H9 (cell line): ENCODE measurements at regions not wholly inside any gene's neighbourhood (a gene's known extent, or its start where the extent isn't known, plus 50 kb on each side); places are given as distances from the start of the nearest gene placed in this dataset.

Experiments used
- DNase-seq: peaks from one replicate; pipeline ENCODE4 v3.0.0-alpha.2; 2017
- H2AFZ ChIP-seq: one replicate; pipeline ENCODE4 v1.6.1; 2013; ENCODE audit warnings: mild to moderate bottlenecking, low read length, control low read depth, moderate library complexity
- H2AK5ac ChIP-seq: 2 replicates; pipeline ENCODE4 v1.6.1; 2013; ENCODE audit warnings: low read length, control low read depth, mixed read lengths; ENCODE audit not compliant: insufficient read length
- H2BK120ac ChIP-seq: one replicate; pipeline ENCODE4 v1.6.1; 2013; ENCODE audit warnings: low read depth, mild to moderate bottlenecking, low read length, control low read depth, inconsistent platforms; ENCODE audit not compliant: poor library complexity, severe bottlenecking
- H2BK12ac ChIP-seq: 2 replicates; pipeline ENCODE4 v1.6.1; 2013; ENCODE audit warnings: low read length, control low read depth, mixed read lengths, low read depth; ENCODE audit not compliant: insufficient read length
- H2BK15ac ChIP-seq: 2 replicates; pipeline ENCODE4 v1.6.1; 2013; ENCODE audit warnings: low read depth, low read length, control low read depth
- H2BK20ac ChIP-seq: one replicate; pipeline ENCODE4 v1.6.1; 2013; ENCODE audit warnings: low read depth, mild to moderate bottlenecking, low read length, control low read depth, inconsistent platforms; ENCODE audit not compliant: poor library complexity, severe bottlenecking
- H2BK5ac ChIP-seq: 2 replicates; pipeline ENCODE4 v1.6.1; 2013; ENCODE audit warnings: low read length, control low read depth, mixed read lengths; ENCODE audit not compliant: insufficient read length
- H3K14ac ChIP-seq: 2 replicates; pipeline ENCODE4 v1.6.1; 2013; ENCODE audit warnings: low read length, control low read depth; ENCODE audit not compliant: insufficient read depth
- H3K18ac ChIP-seq: 2 replicates; pipeline ENCODE4 v1.6.1; 2013; ENCODE audit warnings: low read depth, mild to moderate bottlenecking, mixed read lengths, low read length, control low read depth; ENCODE audit not compliant: insufficient read length
- H3K23ac ChIP-seq: 2 replicates; pipeline ENCODE4 v1.6.1; 2013; ENCODE audit warnings: low read length, control low read depth, mixed read lengths, low read depth; ENCODE audit not compliant: insufficient read length
- H3K23me2 ChIP-seq: 2 replicates; pipeline ENCODE4 v1.6.1; 2013; ENCODE audit warnings: low read depth, mild to moderate bottlenecking, mixed read lengths, low read length, control low read depth; ENCODE audit not compliant: insufficient read length, poor library complexity, severe bottlenecking
- H3K27ac ChIP-seq: 2 replicates; pipeline ENCODE4 v1.5.1; 2013; ENCODE audit warnings: low read length, control low read depth, mixed read lengths, low read depth; ENCODE audit not compliant: insufficient read length
- H3K27me3 ChIP-seq: 2 replicates; pipeline ENCODE4 v1.6.1; 2013; ENCODE audit warnings: low read length, control low read depth, inconsistent platforms; ENCODE audit not compliant: insufficient read depth
- H3K4ac ChIP-seq: 2 replicates; pipeline ENCODE4 v1.6.1; 2013; ENCODE audit warnings: low read depth, mild to moderate bottlenecking, control low read depth, inconsistent platforms, low read length, moderate library complexity
- H3K4me1 ChIP-seq: 2 replicates; pipeline ENCODE4 v1.6.1; 2013; ENCODE audit warnings: low read length, control low read depth, inconsistent platforms; ENCODE audit not compliant: insufficient read depth
- H3K4me2 ChIP-seq: 2 replicates; pipeline ENCODE4 v1.6.1; 2013; ENCODE audit warnings: low read length, control low read depth, mixed read lengths; ENCODE audit not compliant: insufficient read length, insufficient read depth
- H3K56ac ChIP-seq: 2 replicates; pipeline ENCODE4 v1.6.1; 2013; ENCODE audit warnings: low read depth, mild to moderate bottlenecking, mixed read lengths, low read length, control low read depth; ENCODE audit not compliant: insufficient read length
- H3K79me1 ChIP-seq: 2 replicates; pipeline ENCODE4 v1.6.1; 2013; ENCODE audit warnings: low read depth, mild to moderate bottlenecking, moderate library complexity, low read length, control low read depth, inconsistent platforms; ENCODE audit not compliant: insufficient read depth, poor library complexity, severe bottlenecking
- H3K79me2 ChIP-seq: 2 replicates; pipeline ENCODE4 v1.6.1; 2013; ENCODE audit warnings: low read length, control low read depth, inconsistent platforms; ENCODE audit not compliant: insufficient read depth
- H3K9ac ChIP-seq: 2 replicates; pipeline ENCODE4 v1.6.1; 2013; ENCODE audit warnings: low read length, control low read depth, mixed read lengths; ENCODE audit not compliant: insufficient read length; ENCODE audit errors: extremely low read depth
- H3K9me3 ChIP-seq: one replicate; pipeline ENCODE4 v1.6.1; 2013; ENCODE audit warnings: low read depth, low read length, inconsistent platforms; ENCODE audit not compliant: control insufficient read depth
- H3T11ph ChIP-seq: one replicate; pipeline ENCODE4 v1.6.1; 2013; ENCODE audit warnings: mild to moderate bottlenecking, low read length, control low read depth, inconsistent platforms
- H4K20me1 ChIP-seq: one replicate; pipeline ENCODE4 v1.6.1; 2013; ENCODE audit not compliant: control insufficient read depth, insufficient read length, insufficient read depth
- H4K5ac ChIP-seq: 2 replicates; pipeline ENCODE4 v1.6.1; 2013; ENCODE audit warnings: low read depth, mild to moderate bottlenecking, mixed read lengths, low read length, control low read depth; ENCODE audit not compliant: insufficient read length
- H4K8ac ChIP-seq: replicated peaks from 2 replicates; pipeline ENCODE4 v1.6.1; 2013; ENCODE audit warnings: low read length, control low read depth, mixed read lengths, low read depth; ENCODE audit not compliant: insufficient read length
- H4K91ac ChIP-seq: 2 replicates; pipeline ENCODE4 v1.6.1; 2013; ENCODE audit warnings: low read depth, mild to moderate bottlenecking, moderate library complexity, mixed read lengths, low read length, control low read depth; ENCODE audit not compliant: insufficient read length
- H3K27ac Mint-ChIP-seq, 3 experiments: 2 replicates in 2 of 3; 3 replicates in 1 of 3; pipeline ENCODE4 v1.8.0; 2020 to 2021; ENCODE audit warnings: mixed read lengths in 3 of 3, mild to moderate bottlenecking in 1 of 3, moderate library complexity in 1 of 3
- H3K27me3 Mint-ChIP-seq: 2 replicates; pipeline ENCODE4 v1.8.0; 2021; ENCODE audit warnings: low read depth, mild to moderate bottlenecking, moderate library complexity, mixed read lengths
- H3K36me3 Mint-ChIP-seq, 3 experiments: 2 replicates in 2 of 3; 3 replicates in 1 of 3; pipeline ENCODE4 v1.8.0; 2020 to 2021; ENCODE audit warnings: low read depth in 3 of 3, mixed read lengths in 3 of 3; ENCODE audit not compliant: insufficient read depth in 1 of 3
- H3K4me1 Mint-ChIP-seq, 2 experiments: 2 replicates each; pipeline ENCODE4 v1.8.0; 2020; ENCODE audit warnings: mixed read lengths in 2 of 2
- H3K4me3 Mint-ChIP-seq, 2 experiments: 2 replicates in 1 of 2; 3 replicates in 1 of 2; pipeline ENCODE4 v1.8.0; 2020 to 2021; ENCODE audit warnings: mild to moderate bottlenecking in 2 of 2, mixed read lengths in 2 of 2, moderate library complexity in 1 of 2
- H3K9me3 Mint-ChIP-seq, 2 experiments: 2 replicates in 1 of 2; 3 replicates in 1 of 2; pipeline ENCODE4 v1.8.0; 2020; ENCODE audit warnings: mild to moderate bottlenecking in 2 of 2, mixed read lengths in 2 of 2, moderate library complexity in 1 of 2
- WGBS: extraction: QIAGEN DNeasy Blood & Tissue Kit; methylation state at CpG from one replicate; pipeline ENCODE4 v1.1.7; 2013; ENCODE audit warnings: missing lambda C conversion rate, low lambda C conversion rate, mixed read lengths; ENCODE audit not compliant: insufficient read length; ENCODE audit errors: extremely low coverage; 5-methylcytosine and 5-hydroxymethylcytosine counted together
- TF ChIP-seq, protein P1 (sequence below): fragments of 200-600 bp; sonication (generic); conservative IDR thresholded peaks from 3 replicates; pipeline ENCODE4 v1.8.0; 2021; ENCODE audit warnings: antibody characterized with exemption, mild to moderate bottlenecking

DNA sequence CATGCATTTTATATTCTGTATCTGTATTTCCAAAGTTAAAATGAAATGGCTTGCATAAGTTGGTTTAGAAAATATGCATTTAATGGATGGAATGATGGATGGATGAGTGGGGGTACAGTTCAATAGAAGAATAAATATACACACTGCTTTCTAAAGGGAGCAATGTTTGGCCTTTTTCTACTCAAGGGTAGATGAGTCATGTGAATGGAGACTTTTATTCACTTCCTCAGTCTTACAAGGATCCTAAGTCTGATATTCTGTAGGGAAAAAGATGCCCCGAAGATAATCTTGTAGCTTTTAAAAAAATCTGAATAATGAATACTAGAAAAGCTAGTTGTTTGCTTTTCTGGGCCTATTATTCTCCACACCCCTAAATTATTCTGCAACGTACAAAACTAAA is 2112.1 kb downstream of the MAT2B start:
- Histone ChIP-seq H3K9me3 (no peaks in the 10 kb centered on the region), H2BK15ac (no peak overlapping the region), H3K9ac (no peak overlapping the region), H3K4me1 (peaks cover 2% of the 10 kb centered on the region; the same call in 1 of the 2 replicates), H3K23me2 (no peaks in the 10 kb centered on the region), H3K23ac (no peak overlapping the region), H3K18ac (no peak overlapping the region), H3K14ac (no peak overlapping the region), H2BK120ac (no peak overlapping the region), H3K79me1 (no peaks in the 10 kb centered on the region), H2AFZ (no peak overlapping the region), H4K8ac (no peak overlapping the region), H3K56ac (no peak overlapping the region), H3K79me2 (no peaks in the 10 kb centered on the region), H2BK5ac (no peak overlapping the region), H2AK5ac (no peak overlapping the region), H4K91ac (no peak overlapping the region), H3K4me2 (no peak overlapping the region), H2BK12ac (no peak overlapping the region), H3T11ph (no peak overlapping the region), H2BK20ac (no peak overlapping the region), H4K5ac (no peak overlapping the region), H3K4ac (no peak overlapping the region), H4K20me1 (no peaks in the 10 kb centered on the region), H3K27me3 (no peaks in the 10 kb centered on the region), H3K27ac (no peak overlapping the region)
- Mint-ChIP-seq H3K27me3 (no peaks in the 10 kb centered on the region), H3K4me3 (no peak overlapping the region), H3K9me3 (peaks cover 7 to 10% of the 10 kb centered on the region in 2 experiments), H3K36me3 (peaks cover 3 to 20% (median 12%) of the 10 kb centered on the region in 3 experiments; a peak in 6 of 7 replicates), H3K27ac (no peak overlapping the region; a peak in 1 of 7 replicates), H3K4me1 (peaks cover 15 to 18% of the 10 kb centered on the region in 2 experiments)
- TF ChIP-seq, protein P1, sequence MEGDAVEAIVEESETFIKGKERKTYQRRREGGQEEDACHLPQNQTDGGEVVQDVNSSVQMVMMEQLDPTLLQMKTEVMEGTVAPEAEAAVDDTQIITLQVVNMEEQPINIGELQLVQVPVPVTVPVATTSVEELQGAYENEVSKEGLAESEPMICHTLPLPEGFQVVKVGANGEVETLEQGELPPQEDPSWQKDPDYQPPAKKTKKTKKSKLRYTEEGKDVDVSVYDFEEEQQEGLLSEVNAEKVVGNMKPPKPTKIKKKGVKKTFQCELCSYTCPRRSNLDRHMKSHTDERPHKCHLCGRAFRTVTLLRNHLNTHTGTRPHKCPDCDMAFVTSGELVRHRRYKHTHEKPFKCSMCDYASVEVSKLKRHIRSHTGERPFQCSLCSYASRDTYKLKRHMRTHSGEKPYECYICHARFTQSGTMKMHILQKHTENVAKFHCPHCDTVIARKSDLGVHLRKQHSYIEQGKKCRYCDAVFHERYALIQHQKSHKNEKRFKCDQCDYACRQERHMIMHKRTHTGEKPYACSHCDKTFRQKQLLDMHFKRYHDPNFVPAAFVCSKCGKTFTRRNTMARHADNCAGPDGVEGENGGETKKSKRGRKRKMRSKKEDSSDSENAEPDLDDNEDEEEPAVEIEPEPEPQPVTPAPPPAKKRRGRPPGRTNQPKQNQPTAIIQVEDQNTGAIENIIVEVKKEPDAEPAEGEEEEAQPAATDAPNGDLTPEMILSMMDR = no peak
- DNase-seq = no peak
- no CpG with 5 or more reads among the region's 2 CpGs for WGBS
